GM03348 (cell line): ENCODE measurements at regions not wholly inside any gene's neighbourhood (a gene's known extent, or its start where the extent isn't known, plus 50 kb on each side); places are given as distances from the start of the nearest gene placed in this dataset.

ENCODE experiments used
- DNase-seq: peaks from one replicate; pipeline ENCODE4 v3.0.0; 2012; ENCODE audit warnings: low spot score

DNA sequence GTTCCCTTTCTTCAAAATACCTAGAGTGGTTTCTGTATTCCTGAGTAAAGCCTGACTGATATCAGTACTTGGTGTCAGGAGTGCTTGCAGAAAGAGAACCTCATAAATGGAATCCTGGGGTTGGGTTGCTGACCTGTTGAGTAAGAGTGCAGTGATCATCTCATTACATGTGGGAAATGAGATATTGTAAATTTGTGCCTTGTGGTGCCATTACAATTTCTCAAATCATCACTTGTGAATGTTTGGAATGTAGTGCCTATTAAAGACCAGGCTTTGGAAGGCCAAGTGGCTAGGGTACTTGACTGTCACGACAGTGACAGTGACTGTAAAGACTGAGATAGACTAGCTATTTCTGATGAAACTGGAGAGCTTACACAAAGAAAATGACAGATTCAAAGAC lies 176.7 kb upstream of the CTTNBP2NL start:
- no peak for DNase-seq

DNA sequence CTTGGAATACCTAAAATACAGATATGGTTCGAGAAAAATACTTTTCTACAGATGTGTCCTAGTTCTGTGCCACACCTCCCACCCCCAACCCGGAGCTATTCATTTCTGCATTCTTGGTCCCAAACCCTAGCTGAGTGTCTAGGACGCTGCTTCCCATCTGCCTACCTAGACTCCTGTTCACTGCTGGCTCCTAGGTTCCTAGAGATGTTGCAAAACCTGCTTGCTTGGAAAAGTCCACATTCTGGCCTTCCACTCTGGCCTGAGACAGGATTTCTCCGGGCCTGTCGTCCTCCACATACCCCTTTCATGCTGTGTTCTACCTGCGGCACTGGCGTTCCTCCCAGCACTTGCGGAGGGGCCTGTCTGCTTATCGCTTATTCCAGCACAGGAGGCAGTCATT lies 165.8 kb upstream of the CTTNBP2NL start:
- no peak for DNase-seq

DNA sequence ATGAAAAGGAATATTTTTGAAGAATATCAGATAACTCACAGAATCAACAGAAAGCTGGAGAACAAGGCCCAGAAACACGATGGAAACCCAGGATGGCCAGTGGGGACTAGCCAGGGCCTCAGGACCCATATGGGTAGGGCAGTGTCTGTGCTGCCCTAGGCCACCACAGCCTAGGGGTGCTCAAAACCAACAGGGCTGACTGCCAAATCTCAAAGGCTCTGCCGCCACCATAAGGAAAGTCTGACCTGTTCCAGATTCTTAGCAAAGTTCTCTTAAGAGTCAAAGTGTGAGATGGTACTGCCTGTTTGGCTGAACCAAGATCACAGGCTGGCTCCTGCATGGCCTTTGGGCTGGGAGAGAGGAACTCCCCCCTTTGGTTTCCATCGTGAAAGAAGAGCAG lies 164.7 kb upstream of the CTTNBP2NL start:
- DNase-seq: no peak

DNA sequence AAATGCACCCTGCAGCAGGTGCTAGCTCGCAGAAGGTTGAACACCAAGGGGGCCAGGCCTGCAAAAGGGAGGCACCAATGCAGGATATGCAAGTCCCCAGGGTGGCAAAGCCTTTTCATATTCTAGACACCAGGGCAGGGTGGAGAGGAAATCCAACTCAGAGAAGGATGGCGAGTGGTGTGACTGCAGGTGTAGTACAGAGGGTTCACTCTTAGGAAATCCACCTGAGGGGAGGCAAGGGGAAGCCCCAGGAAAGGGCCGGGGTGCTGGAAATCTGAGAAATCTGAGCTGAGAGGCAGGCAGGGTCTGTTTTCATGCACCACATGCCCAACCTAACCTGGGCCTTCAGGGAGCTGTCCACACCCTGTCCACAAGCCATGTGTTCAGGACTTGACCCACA lies 163.2 kb upstream of the CTTNBP2NL start:
- no peak for DNase-seq

DNA sequence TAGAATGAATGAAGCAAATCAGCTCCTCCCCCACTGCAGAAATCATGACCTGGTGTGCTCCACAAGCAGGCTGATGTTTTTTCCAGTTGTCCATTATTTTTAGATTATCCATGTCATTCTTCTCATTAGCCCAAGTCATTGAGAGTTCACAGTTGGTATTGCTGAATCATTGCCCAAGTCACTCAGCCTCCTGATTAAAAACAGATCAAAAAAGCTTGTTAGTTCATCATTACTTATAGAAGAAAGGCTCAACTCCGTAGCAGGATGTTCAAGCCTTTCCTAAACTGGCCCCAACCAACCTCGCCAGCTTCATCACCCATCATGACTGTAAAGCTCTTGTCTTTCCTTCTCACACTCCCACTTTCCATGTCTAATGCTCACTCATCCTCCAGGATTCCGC lies 161.3 kb upstream of the CTTNBP2NL start:
- DNase-seq: no peak

DNA sequence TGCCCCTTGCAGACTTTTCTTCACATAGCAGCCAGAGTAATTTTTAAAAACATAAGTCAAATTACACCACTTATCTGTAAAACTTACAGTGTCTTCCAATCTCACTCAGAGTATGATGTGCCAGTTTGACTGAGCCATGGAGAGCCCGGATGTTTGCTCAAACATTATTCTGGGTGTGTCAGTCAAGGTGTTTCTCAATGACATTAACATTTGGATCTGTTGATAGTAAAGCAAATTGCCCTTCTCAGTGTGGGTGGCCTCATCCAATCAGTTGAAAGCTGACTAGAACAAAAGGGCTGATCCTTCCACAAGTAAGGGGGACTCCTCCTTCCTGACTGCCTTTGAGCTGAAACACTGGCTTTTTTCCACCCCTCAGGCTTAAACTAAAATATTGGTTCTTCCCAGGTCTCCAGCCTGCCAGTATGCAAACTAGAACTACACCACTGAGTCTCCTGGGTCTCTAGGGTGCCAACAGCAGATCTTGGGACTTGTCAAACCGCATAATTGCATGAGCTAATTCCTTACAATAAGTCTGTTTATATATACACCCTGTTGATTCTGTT lies 157.9 kb upstream of the CTTNBP2NL start:
- DNase-seq: no peak

DNA sequence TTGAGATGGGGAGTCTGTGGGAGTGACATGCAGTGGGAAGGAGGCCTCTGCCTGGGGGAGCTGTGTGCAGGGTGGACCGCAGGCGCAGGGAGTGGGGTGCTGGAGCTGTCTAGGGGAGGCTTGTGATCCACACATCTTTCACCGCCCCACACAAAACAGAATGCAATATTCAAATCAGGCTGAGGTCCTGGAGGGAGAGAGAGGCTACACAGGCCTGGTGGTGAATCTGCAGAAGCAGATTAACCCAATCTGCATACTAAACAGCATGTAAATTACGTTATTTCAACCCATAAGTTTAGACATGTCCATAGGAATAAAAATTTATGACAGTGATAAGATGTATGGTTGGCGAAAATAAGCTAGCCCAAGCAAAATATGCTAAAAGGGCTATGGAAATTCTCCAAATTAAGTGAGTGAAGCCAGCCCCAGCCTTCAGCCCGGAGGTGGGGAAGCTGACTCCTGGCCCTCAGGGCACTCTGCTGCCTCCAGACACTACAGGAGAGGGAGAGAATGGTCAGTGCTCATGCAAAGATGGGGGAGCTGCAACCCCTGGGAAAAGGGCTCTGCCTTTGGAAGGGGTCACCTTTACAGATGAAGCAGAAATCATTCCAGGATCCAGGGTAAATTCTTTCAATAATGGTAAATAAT lies 156.2 kb upstream of the CTTNBP2NL start:
- no peak for DNase-seq

DNA sequence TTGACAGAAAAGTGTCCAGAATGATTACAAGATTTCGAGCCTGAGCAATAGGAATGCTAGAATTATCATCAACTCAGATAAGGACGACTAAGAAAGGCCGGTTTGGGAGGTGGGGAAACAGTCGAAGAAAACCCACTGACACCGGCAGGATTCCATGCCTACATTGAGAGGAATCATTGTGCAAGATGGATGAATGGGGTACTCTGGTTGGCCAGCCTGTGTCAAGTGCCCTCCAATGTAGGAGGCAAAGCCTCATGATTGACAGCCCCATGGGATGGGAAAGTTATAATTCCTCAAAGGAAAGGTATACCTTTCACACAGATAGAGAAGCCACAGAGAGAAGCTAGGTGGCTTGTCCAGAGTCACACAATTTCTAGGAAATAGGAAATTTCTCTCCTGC lies 153.5 kb upstream of the CTTNBP2NL start:
- DNase-seq: no peak

DNA sequence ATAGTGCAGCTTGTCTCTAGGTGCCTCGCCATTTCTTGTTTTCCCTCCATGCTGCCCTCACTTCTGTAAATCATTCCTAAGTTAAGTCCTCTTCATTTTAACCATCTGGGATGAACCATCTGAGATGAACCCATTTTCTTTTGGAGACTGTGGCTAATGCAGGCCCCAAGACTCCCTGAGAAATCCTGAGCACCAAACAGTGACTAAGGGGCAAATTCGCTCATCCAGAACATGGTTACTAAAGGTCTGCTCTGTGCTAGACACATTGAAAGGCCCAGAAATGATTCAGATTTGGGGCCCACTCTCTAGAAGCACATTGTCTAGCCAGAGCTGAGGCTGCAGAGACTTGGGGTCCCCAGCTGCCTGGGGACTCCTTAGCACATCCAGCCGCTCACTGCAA lies 151.9 kb upstream of the CTTNBP2NL start:
- no peak for DNase-seq

DNA sequence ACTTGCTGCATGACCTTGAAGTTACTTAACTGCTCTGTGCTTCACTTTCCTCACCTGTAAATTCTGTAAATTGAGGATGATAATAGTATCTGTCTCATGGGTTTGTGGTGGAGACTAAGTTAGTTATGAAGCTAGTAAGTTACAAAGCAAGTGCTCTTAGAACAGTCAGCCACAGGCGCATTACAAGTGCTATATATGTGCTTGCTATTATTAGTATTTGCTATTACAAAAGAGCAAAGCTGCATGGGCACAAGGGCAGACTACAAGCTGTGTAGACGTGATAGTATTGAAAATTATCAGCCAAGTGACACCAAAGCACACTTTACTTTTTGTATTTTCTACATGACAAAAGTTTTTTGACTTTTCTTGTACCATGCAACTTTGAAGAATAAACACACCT lies 150.9 kb upstream of the CTTNBP2NL start:
- no peak for DNase-seq

DNA sequence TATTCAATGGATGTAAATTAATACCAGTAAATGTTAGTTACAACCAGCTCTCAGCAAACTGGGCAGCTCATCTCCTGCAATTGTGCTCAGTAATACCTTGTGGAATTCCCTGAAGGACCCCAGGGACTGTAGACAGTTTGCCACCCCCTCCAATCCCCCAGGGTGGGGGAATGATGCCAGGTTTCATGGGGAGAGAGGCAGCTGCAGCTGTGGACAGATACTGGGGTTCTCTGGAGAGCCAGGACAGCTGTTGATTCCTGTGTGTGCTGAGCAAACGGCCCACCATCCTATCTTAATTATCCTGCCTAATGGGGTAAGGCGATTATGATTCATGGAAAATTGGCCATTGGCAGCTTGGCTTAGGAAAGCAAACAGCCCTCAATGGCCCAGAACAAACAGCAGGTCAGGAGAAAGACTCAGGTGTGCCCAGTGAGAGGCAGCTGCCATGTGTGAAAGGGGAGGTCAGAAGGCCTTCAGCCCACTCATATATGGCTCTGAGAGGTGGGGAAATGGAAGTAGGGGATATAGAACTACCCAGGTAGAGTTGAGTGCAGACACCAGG lies 148.9 kb upstream of the CTTNBP2NL start:
- no peak for DNase-seq

DNA sequence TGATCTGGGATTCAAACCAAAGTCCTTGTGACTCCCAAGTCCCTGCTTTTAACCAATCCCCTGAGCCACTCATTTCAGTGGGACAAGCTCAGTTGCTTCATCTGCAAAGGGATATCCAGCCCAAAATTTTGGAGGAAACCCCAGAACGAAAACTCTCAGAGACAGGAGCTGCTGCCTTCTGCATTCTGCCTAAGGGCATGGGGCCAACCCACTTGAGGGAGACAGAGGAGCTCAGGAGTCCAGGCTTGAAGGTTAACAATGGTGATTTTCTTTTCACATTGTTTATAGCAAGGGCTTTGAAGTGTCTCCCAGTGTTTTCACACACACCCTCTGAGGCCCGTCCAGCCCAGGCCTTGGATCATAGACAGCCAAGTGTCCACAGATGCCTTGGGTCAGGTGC lies 148.1 kb upstream of the CTTNBP2NL start:
- DNase-seq: no peak

DNA sequence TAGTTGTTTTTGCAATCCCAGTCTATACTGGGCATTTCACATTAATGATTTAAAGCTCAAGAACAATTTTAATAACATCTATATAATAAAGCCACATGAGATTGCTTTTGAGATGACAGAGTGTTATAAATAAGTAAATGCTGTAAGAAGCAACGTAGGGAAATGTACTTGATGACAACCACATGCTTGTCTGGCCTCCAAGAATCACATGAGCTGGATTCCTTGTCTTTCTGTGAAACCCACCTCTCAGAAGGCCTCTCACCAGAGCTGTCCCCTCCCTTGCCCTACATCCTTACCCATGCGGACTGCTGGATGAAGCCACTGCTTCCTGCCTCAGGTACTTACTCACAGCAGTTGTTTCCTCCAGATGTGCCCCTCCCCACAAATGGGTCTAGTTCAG lies 145.1 kb upstream of the CTTNBP2NL start:
- DNase-seq: no peak

DNA sequence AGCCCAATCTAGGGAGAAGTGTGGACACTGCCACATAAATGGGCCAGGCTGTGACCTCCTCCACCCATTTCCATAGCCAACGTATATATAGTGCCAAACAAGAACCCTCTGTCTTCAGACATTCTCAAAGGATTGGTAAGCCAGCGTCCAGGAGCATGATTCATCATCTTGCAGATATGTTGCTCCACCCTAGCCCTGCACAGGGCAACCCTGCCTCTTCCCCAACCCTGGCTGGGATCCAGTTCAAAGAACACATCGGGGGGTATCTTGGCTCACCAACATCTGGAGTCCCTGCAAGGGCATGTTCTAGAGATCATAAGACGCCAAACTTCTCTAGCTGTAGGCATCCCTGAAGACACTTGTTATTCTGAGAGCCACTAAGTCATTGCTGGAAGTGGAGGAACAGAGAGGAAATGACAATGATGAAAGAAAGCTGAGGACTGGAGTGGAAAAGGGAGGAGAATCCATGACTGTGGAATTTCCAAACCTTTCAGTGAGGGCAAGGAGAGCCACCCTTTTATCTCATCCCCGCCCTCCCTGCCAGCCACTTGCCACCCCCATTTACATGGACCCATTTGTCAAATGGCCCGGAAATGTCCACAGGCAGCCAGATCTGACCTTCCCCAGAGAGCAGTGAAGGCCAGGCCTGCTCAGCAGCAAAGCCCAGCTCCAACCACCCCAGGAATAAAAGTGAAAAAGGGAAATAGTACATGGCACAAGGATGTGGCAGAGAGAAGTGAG lies 144.1 kb upstream of the CTTNBP2NL start:
- DNase-seq: peak; percentile 53

DNA sequence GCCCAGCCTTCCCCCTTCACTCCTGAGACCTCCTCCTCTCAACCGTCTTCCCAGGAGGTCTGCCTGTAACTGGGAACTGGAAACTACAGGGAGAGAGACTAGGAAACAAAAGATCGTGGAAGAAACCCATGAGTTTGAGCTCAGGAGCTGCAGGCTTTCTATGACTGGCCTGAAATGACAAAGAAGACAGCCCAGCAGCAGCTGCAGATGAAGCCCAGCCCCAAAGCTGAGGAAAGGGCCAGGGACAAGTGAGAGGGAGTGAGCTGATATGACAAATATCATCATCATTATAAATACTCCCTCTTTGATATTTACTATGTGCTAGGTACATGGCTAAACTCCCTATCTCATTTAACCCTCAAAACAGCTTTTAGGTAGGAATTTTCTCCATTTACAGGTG lies 142.6 kb upstream of the CTTNBP2NL start:
- DNase-seq: no peak

DNA sequence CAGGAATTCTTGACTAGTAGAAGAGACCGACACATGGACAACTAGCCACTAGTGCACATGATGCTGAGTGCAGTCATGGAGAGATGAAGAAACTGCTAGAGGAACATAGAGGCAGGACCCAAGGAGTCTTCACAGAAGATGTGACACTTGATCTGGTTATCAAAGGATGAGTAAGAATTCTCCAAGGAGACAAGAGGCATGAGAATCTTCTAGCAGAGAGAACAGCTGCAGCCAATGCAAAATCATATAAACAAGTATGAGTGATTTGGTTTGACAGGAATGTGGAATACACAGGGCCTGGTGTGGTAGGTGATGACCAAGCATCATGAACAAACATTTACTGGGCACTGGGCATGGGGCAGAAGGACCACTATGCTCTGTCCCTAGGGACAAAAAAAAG lies 140.9 kb upstream of the CTTNBP2NL start:
- DNase-seq: no peak

DNA sequence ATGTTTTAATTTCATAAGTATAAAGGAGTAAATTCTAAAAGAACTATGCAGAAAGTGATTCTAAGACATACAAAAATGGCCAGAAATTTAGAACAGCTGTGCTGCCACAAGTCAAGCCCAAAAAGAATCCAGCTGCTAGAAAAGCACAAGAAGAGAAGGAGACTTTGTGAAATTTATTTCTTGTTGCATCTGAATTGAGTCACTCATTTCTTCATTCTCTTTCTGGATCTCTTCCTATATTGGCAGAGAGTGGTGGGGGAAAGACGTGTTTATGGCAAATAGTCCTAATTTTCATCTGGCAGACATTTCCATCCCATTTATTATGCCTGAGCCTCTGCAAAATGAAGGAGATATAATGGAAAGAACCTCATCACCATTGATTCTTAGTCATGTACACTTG lies 139.6 kb upstream of the CTTNBP2NL start:
- no peak for DNase-seq

DNA sequence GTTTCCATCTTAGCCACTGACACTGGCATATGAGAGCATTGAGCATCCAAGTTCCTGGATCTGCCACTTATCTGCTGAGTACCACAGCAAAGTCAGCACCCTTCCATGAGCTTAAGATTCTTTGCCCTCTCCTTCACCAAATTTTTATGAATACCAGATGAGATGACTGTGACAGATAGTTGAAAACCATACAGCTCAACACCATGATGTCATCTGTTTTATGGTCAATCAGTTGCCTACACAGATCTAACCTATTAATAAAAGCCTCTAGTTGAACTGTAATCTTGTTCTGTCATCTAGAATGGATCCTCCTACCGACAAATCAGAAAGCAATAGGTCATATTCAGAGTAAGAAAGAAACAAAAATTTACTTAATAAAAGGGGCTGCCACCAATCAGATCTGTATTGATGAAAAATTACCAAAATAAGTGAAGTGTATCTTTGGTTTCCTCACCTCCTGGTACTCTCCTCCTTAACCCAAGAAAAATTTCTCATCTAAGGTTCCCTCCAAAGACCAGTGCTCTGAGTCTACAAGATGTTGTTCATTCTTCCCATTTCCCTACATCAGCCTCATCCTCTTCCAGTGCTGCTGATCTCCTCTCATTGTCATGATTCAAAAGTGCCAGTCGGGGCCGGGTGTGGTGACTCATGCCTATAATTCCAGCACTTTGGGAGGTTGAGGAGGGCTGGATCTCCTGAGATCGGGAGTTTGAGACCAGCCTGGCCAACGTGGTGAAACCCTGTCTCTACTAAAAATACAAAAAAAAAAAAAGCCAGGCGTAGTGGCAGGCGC lies 138.8 kb upstream of the CTTNBP2NL start:
- DNase-seq: no peak

DNA sequence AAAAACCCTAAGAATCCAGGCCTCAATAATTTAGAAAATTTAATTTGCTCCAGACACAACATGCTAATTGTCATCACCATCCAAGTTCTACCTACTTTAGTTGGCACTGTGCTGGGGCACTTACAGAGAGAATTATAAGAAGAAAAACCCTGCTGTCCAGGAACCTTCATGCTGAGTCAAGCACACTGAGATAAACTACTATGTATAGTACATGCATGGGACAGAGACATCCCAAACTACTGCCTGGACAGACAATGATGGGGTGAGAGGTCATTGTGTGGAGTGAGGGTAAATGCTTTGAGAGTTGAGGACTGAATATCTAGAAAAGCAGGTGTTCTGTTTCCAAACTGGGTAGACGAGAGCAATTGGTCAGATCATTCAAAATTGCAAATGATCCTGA lies 135.3 kb upstream of the CTTNBP2NL start:
- DNase-seq: no peak

DNA sequence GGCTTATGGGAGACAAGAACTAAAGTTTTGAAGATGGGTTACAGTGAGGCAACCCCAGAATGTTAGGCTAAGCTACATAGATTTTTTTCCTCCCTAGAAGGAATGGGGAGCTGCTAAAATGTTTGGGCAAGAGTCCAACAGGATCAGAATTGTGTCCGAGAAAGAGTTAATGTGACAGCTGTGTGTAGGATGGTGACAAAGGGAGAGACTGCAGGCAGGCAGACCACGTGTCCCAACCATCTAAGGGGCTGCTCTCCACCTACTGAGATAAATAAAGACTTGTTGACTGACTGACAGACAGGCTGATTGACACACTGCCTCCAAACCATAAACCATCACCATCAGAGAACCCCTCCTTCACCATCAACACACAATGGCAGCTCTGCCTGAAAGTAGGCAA lies 133.7 kb upstream of the CTTNBP2NL start:
- DNase-seq: no peak

DNA sequence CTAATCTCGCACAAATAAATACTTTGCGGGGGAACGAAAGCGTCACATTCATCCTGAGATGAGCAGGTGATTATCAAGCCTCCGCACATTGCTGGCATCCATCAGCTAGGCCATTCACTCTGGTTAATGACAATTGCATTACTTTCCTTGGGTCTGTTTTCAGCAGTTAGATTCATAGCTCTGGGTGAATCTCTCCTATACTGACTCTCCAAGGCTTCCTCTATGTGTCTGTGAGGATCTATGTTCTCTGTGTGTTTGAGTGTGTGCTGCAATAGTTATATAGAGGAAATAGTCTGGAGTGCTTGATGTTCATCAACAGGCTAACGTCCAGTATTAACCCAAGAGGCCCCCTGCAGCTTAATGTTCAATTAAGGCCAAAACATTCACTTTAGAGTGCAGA lies 133.0 kb upstream of the CTTNBP2NL start:
- no peak for DNase-seq

DNA sequence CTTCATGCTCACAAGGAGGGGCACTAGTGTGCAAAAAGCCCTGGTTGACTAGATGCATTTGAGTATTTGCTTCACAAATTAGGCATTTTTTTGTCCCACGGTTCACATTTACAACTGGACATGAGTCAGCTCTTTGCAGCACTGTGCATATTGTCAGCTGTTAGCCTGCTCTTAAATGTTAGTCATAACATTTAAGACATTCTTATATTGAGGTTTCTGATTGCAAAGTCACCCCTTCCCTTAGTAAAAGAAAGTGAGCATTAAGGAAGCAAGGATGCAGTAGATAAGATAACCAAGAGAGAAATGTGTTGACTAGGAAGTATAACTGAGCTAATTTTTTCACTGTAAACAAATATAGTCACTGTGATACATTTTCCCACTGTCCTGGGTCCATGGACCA lies 132.6 kb upstream of the CTTNBP2NL start:
- no peak for DNase-seq

DNA sequence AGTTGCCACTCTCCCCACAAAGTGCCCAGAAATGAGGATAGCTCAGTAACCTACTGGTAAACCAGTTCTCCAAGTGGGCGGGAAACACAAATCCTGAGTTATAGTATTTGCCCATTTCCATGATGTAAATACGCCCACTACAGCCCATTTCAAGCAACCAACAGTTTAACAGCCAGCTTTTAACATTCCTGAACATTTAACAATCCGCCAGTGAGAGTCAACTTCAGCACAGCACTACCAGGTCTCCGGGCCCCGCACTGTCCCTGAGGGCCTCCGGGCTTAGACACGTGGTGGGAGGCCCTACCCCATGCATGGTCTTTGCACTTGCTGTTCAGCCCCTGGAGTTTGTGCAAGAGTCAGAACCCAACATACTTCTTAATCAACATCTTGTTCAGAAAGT lies 132.0 kb upstream of the CTTNBP2NL start:
- DNase-seq: no peak
